H9 (cell line): ENCODE measurements at regions not wholly inside any gene's neighbourhood (a gene's known extent, or its start where the extent isn't known, plus 50 kb on each side); places are given as distances from the start of the nearest gene placed in this dataset.

Source experiments
- DNase-seq: peaks from one replicate; pipeline ENCODE4 v3.0.0-alpha.2; 2017
- H2AFZ ChIP-seq: one replicate; pipeline ENCODE4 v1.6.1; 2013; ENCODE audit warnings: mild to moderate bottlenecking, low read length, control low read depth, moderate library complexity
- H2AK5ac ChIP-seq: 2 replicates; pipeline ENCODE4 v1.6.1; 2013; ENCODE audit warnings: low read length, control low read depth, mixed read lengths; ENCODE audit not compliant: insufficient read length
- H2BK120ac ChIP-seq: one replicate; pipeline ENCODE4 v1.6.1; 2013; ENCODE audit warnings: low read depth, mild to moderate bottlenecking, low read length, control low read depth, inconsistent platforms; ENCODE audit not compliant: poor library complexity, severe bottlenecking
- H2BK12ac ChIP-seq: 2 replicates; pipeline ENCODE4 v1.6.1; 2013; ENCODE audit warnings: low read length, control low read depth, mixed read lengths, low read depth; ENCODE audit not compliant: insufficient read length
- H2BK15ac ChIP-seq: 2 replicates; pipeline ENCODE4 v1.6.1; 2013; ENCODE audit warnings: low read depth, low read length, control low read depth
- H2BK20ac ChIP-seq: one replicate; pipeline ENCODE4 v1.6.1; 2013; ENCODE audit warnings: low read depth, mild to moderate bottlenecking, low read length, control low read depth, inconsistent platforms; ENCODE audit not compliant: poor library complexity, severe bottlenecking
- H2BK5ac ChIP-seq: 2 replicates; pipeline ENCODE4 v1.6.1; 2013; ENCODE audit warnings: low read length, control low read depth, mixed read lengths; ENCODE audit not compliant: insufficient read length
- H3K14ac ChIP-seq: 2 replicates; pipeline ENCODE4 v1.6.1; 2013; ENCODE audit warnings: low read length, control low read depth; ENCODE audit not compliant: insufficient read depth
- H3K18ac ChIP-seq: 2 replicates; pipeline ENCODE4 v1.6.1; 2013; ENCODE audit warnings: low read depth, mild to moderate bottlenecking, mixed read lengths, low read length, control low read depth; ENCODE audit not compliant: insufficient read length
- H3K23ac ChIP-seq: 2 replicates; pipeline ENCODE4 v1.6.1; 2013; ENCODE audit warnings: low read length, control low read depth, mixed read lengths, low read depth; ENCODE audit not compliant: insufficient read length
- H3K23me2 ChIP-seq: 2 replicates; pipeline ENCODE4 v1.6.1; 2013; ENCODE audit warnings: low read depth, mild to moderate bottlenecking, mixed read lengths, low read length, control low read depth; ENCODE audit not compliant: insufficient read length, poor library complexity, severe bottlenecking
- H3K27ac ChIP-seq: 2 replicates; pipeline ENCODE4 v1.5.1; 2013; ENCODE audit warnings: low read length, control low read depth, mixed read lengths, low read depth; ENCODE audit not compliant: insufficient read length
- H3K27me3 ChIP-seq: 2 replicates; pipeline ENCODE4 v1.6.1; 2013; ENCODE audit warnings: low read length, control low read depth, inconsistent platforms; ENCODE audit not compliant: insufficient read depth
- H3K4ac ChIP-seq: 2 replicates; pipeline ENCODE4 v1.6.1; 2013; ENCODE audit warnings: low read depth, mild to moderate bottlenecking, control low read depth, inconsistent platforms, low read length, moderate library complexity
- H3K4me1 ChIP-seq: 2 replicates; pipeline ENCODE4 v1.6.1; 2013; ENCODE audit warnings: low read length, control low read depth, inconsistent platforms; ENCODE audit not compliant: insufficient read depth
- H3K4me2 ChIP-seq: 2 replicates; pipeline ENCODE4 v1.6.1; 2013; ENCODE audit warnings: low read length, control low read depth, mixed read lengths; ENCODE audit not compliant: insufficient read length, insufficient read depth
- H3K56ac ChIP-seq: 2 replicates; pipeline ENCODE4 v1.6.1; 2013; ENCODE audit warnings: low read depth, mild to moderate bottlenecking, mixed read lengths, low read length, control low read depth; ENCODE audit not compliant: insufficient read length
- H3K79me1 ChIP-seq: 2 replicates; pipeline ENCODE4 v1.6.1; 2013; ENCODE audit warnings: low read depth, mild to moderate bottlenecking, moderate library complexity, low read length, control low read depth, inconsistent platforms; ENCODE audit not compliant: insufficient read depth, poor library complexity, severe bottlenecking
- H3K79me2 ChIP-seq: 2 replicates; pipeline ENCODE4 v1.6.1; 2013; ENCODE audit warnings: low read length, control low read depth, inconsistent platforms; ENCODE audit not compliant: insufficient read depth
- H3K9ac ChIP-seq: 2 replicates; pipeline ENCODE4 v1.6.1; 2013; ENCODE audit warnings: low read length, control low read depth, mixed read lengths; ENCODE audit not compliant: insufficient read length; ENCODE audit errors: extremely low read depth
- H3K9me3 ChIP-seq: one replicate; pipeline ENCODE4 v1.6.1; 2013; ENCODE audit warnings: low read depth, low read length, inconsistent platforms; ENCODE audit not compliant: control insufficient read depth
- H3T11ph ChIP-seq: one replicate; pipeline ENCODE4 v1.6.1; 2013; ENCODE audit warnings: mild to moderate bottlenecking, low read length, control low read depth, inconsistent platforms
- H4K20me1 ChIP-seq: one replicate; pipeline ENCODE4 v1.6.1; 2013; ENCODE audit not compliant: control insufficient read depth, insufficient read length, insufficient read depth
- H4K5ac ChIP-seq: 2 replicates; pipeline ENCODE4 v1.6.1; 2013; ENCODE audit warnings: low read depth, mild to moderate bottlenecking, mixed read lengths, low read length, control low read depth; ENCODE audit not compliant: insufficient read length
- H4K8ac ChIP-seq: replicated peaks from 2 replicates; pipeline ENCODE4 v1.6.1; 2013; ENCODE audit warnings: low read length, control low read depth, mixed read lengths, low read depth; ENCODE audit not compliant: insufficient read length
- H4K91ac ChIP-seq: 2 replicates; pipeline ENCODE4 v1.6.1; 2013; ENCODE audit warnings: low read depth, mild to moderate bottlenecking, moderate library complexity, mixed read lengths, low read length, control low read depth; ENCODE audit not compliant: insufficient read length
- H3K27ac Mint-ChIP-seq, 3 experiments: 2 replicates in 2 of 3; 3 replicates in 1 of 3; pipeline ENCODE4 v1.8.0; 2020 to 2021; ENCODE audit warnings: mixed read lengths in 3 of 3, mild to moderate bottlenecking in 1 of 3, moderate library complexity in 1 of 3
- H3K27me3 Mint-ChIP-seq: 2 replicates; pipeline ENCODE4 v1.8.0; 2021; ENCODE audit warnings: low read depth, mild to moderate bottlenecking, moderate library complexity, mixed read lengths
- H3K36me3 Mint-ChIP-seq, 3 experiments: 2 replicates in 2 of 3; 3 replicates in 1 of 3; pipeline ENCODE4 v1.8.0; 2020 to 2021; ENCODE audit warnings: low read depth in 3 of 3, mixed read lengths in 3 of 3; ENCODE audit not compliant: insufficient read depth in 1 of 3
- H3K4me1 Mint-ChIP-seq, 2 experiments: 2 replicates each; pipeline ENCODE4 v1.8.0; 2020; ENCODE audit warnings: mixed read lengths in 2 of 2
- H3K4me3 Mint-ChIP-seq, 2 experiments: 2 replicates in 1 of 2; 3 replicates in 1 of 2; pipeline ENCODE4 v1.8.0; 2020 to 2021; ENCODE audit warnings: mild to moderate bottlenecking in 2 of 2, mixed read lengths in 2 of 2, moderate library complexity in 1 of 2
- H3K9me3 Mint-ChIP-seq, 2 experiments: 2 replicates in 1 of 2; 3 replicates in 1 of 2; pipeline ENCODE4 v1.8.0; 2020; ENCODE audit warnings: mild to moderate bottlenecking in 2 of 2, mixed read lengths in 2 of 2, moderate library complexity in 1 of 2
- CTCF ChIP-seq: fragments of 200-600 bp; sonication (generic); conservative IDR thresholded peaks from 3 replicates; pipeline ENCODE4 v1.8.0; 2021; ENCODE audit warnings: antibody characterized with exemption, mild to moderate bottlenecking
- whole genome bisulfite sequencing: extraction: QIAGEN DNeasy Blood & Tissue Kit; methylation state at CpG from one replicate; pipeline ENCODE4 v1.1.7; 2013; ENCODE audit warnings: missing lambda C conversion rate, low lambda C conversion rate, mixed read lengths; ENCODE audit not compliant: insufficient read length; ENCODE audit errors: extremely low coverage; 5-methylcytosine and 5-hydroxymethylcytosine counted together

DNA sequence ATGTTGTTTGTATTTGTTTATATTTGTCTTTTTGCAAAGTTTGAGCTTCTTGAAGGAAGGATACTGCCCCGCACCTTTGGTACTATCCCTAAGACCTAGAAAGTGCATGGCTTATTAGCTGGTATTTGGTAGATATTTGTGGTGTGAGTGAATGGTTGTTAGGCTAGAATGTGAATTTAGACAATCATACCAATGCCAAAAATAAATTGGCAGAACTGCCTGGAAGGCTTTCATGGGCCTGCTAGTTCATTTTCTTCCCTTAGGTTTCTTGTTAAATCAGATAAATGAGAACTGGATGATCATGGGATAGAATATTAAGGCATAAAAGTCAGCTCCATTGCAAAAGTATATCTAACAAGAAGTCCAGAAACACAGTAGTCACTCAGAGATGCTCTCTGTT is 147.5 kb upstream of the TSLP start:
- H3K79me2 ChIP-seq: no peaks in the 10 kb centered on the region
- no peaks in the 10 kb centered on the region for H3K27me3 ChIP-seq
- H3K9ac ChIP-seq: no peak overlapping the region
- no peak for TF ChIP-seq CTCF
- no peak overlapping the region for H2AFZ ChIP-seq
- no peaks in the 10 kb centered on the region for H3K4me1 Mint-ChIP-seq
- H3K36me3 Mint-ChIP-seq: no peaks in the 10 kb centered on the region
- H3K27me3 Mint-ChIP-seq: no peaks in the 10 kb centered on the region
- no peak overlapping the region for H2BK5ac ChIP-seq
- no peak overlapping the region for H3K27ac ChIP-seq
- no peak overlapping the region for H2BK120ac ChIP-seq
- DNase-seq: no peak
- no peak overlapping the region for H2BK12ac ChIP-seq
- H3K23me2 ChIP-seq: no peaks in the 10 kb centered on the region
- H2AK5ac ChIP-seq: no peak overlapping the region
- WGBS: no CpG with 5 or more reads among the region's 1 CpG
- H3K9me3 ChIP-seq: no peaks in the 10 kb centered on the region
- H4K5ac ChIP-seq: no peak overlapping the region
- H2BK15ac ChIP-seq: no peak overlapping the region
- H3K14ac ChIP-seq: no peak overlapping the region
- H3K79me1 ChIP-seq: no peaks in the 10 kb centered on the region
- no peak overlapping the region for H3K4ac ChIP-seq
- no peaks in the 10 kb centered on the region; a peak in 1 of 5 replicates for H3K9me3 Mint-ChIP-seq
- H3K4me3 Mint-ChIP-seq: no peak overlapping the region
- no peak overlapping the region for H4K91ac ChIP-seq
- no peak overlapping the region for H3K4me2 ChIP-seq
- H3K27ac Mint-ChIP-seq: no peak overlapping the region
- H3K23ac ChIP-seq: no peak overlapping the region
- H4K8ac ChIP-seq: no peak overlapping the region
- no peak overlapping the region for H3K56ac ChIP-seq
- no peaks in the 10 kb centered on the region for H3K4me1 ChIP-seq
- no peaks in the 10 kb centered on the region for H4K20me1 ChIP-seq
- H3K18ac ChIP-seq: no peak overlapping the region
- H3T11ph ChIP-seq: no peak overlapping the region
- H2BK20ac ChIP-seq: no peak overlapping the region
